ENCODE measurements at regions not wholly inside any gene's neighbourhood (a gene's known extent, or its start where the extent isn't known, plus 50 kb on each side); places are given as distances from the start of the nearest gene placed in this dataset.

DNA sequence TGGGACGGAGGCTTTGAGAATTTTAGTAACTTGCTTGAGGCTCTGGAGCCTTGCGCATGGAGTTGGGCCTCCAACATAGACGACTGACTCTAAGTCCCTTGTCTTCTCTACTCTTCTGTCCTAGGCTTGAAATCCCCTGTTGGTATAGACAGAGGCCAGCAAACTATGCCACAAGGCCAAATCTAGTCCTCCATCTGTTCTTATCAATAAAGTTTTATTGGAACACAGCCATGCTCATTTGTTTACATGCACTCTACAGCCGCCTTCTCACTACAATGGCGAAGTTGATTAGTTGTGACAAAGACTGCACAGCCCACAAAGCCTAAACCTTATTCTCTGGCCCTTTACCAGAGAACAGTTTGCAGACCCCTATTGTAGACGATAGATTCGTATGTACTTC, 174.1 kb upstream of the ZFP64 start:
- TF ChIP-seq, protein P1, sequence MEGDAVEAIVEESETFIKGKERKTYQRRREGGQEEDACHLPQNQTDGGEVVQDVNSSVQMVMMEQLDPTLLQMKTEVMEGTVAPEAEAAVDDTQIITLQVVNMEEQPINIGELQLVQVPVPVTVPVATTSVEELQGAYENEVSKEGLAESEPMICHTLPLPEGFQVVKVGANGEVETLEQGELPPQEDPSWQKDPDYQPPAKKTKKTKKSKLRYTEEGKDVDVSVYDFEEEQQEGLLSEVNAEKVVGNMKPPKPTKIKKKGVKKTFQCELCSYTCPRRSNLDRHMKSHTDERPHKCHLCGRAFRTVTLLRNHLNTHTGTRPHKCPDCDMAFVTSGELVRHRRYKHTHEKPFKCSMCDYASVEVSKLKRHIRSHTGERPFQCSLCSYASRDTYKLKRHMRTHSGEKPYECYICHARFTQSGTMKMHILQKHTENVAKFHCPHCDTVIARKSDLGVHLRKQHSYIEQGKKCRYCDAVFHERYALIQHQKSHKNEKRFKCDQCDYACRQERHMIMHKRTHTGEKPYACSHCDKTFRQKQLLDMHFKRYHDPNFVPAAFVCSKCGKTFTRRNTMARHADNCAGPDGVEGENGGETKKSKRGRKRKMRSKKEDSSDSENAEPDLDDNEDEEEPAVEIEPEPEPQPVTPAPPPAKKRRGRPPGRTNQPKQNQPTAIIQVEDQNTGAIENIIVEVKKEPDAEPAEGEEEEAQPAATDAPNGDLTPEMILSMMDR (conservative IDR thresholded peaks at IDR 0.05), result no peak
- no peak for TF ChIP-seq EZH2 (IDR thresholded peaks at IDR 0.05; ENCODE audit: low read depth)

All from PC-9 (cell line).